Anterior cingulate cortex (tissue), 58 donors: ENCODE measurements at regions not wholly inside any gene's neighbourhood (a gene's known extent, or its start where the extent isn't known, plus 50 kb on each side); places are given as distances from the start of the nearest gene placed in this dataset.

Experiments used
- DNase-seq, 58 donors: peaks; one replicate each; lab custom pipeline; 2025; lab: John Stamatoyannopoulos, UW

DNA sequence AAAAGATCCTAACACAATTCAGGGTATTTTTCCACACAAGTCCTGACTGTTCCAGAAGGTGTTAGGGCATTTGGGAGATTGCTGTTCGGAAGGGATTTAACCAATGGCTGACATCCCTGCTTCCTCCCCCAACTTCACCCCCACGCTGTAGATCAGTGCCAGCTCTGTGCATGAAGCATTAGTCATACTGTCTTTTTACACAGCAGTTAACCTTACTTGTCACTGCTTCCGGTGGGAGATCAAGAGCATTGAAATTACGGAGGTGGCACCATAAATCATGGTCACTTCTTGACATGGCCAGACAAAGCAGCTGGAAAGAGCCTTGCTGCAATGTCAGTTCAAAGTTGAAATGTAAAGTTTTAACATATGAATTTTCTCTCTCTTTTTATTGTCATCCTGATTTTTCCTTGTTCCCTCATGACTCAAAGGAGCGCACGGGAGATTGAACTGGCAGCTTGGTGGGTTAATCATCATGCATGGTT is 70.2 kb downstream of the HRH4 start:
- DNase-seq: peak in 19 of 58 donors; percentile 2 to 61 (median 24)

DNA sequence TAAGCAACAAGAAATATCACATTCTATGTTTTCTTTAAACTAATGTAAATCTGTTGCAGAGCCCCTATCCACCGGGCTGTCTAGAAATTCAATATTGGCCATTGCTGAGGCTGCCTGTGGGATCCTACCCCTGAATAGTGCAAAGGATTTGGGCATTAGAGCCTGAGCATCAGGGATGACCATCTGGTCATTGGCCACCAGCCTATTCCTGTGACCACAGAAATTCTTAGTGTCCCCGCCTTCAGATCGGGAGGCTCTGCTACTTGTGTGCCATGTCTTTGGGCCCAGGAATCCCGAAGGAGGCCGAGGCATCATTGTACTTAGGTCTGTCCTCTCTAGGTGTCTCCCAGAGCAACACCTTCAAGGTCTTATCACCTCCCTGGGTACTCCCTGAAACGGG is 73.8 kb downstream of the HRH4 start:
- no peak for DNase-seq

DNA sequence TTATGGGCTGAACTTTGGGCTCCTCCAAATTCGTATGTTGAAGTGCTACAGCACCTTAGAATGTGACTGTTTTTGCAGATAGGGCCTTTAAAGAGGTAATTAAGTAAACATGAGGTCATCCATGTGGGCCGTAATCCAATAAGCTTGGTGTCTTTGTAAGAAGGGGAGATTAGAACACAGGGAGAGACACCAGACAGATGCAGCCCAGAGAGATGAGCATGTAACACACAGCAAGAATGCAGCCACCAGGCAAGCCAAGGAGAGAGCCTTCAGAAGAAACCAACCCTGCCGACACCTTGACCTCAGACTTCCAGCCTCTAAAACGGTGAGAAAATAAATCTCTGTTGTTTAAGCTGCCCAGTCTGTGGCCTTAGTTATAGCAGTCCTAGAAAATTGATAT is 74.3 kb downstream of the HRH4 start:
- no peak for DNase-seq

DNA sequence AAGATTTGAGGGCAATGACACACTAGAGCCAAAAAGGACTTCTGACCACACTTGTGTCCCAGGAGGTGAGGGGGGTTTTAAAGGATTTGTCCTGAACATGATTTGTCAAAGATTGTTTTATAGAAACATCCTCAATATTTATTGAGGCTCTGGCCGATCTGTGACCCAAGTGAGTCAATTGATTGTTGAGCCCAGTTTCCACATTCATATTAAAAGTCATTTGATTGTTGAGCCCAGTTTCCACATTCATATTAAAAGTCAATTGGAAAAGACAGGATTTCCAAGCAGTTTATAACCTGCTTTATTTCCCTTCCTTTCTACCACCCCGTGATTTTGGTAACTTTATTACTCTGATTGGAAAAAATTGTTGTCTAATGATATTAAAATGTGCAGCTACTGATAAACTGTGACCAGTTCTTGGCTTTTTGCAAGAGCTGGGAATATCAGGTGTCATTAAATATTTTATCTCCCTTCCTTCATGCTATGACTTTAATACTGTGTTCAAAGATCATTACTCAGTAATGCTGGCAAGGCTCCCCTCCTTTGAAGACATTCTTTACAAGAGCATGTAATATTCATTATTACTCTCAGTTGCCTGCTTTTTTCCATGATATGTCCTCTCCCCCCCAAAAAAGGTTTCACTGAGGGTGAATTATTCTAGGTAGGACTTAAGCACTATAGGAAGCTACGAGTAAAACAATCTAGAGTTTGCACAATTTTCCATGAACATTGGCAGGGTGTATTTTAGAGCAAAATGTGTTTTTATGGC is 75.3 kb downstream of the HRH4 start:
- no peak for DNase-seq

DNA sequence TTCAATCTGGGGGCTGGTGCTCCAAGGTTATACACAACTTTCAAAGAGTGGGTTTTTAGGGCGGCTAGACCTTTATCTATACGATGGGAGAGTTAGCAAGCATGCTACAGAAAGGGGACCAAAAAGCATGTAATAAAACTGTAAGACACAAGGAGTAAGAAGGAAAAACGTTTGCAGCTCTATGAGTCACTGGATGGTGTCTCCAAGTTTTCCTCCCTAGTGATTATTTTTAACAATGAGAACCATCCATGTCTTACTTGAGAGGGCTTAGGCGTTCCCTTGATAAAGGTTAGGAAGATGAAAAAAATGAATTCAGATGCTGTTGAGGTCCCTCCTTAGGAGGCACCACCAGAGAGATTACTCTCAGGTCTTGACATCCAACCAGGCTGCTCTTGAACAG is 75.9 kb downstream of the HRH4 start:
- DNase-seq: no peak

DNA sequence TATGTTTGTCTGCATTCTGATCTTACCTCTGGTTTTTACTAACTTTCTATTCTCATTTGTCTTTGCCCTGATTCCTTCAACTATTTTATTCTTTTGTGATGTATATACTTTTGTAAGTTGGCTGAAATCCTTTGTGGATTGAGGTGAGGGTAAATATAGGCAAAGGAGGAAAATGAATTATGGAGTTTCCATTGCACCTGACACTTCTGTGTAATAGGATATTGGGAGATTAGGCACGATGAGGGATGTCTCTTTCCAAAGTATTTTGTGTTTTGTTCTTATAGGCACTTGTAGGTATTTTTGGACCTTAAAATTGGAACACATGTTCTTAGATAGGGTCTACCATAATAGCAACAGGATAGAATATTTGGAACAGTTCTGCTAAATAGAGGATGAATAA is 76.4 kb downstream of the HRH4 start:
- no peak for DNase-seq

DNA sequence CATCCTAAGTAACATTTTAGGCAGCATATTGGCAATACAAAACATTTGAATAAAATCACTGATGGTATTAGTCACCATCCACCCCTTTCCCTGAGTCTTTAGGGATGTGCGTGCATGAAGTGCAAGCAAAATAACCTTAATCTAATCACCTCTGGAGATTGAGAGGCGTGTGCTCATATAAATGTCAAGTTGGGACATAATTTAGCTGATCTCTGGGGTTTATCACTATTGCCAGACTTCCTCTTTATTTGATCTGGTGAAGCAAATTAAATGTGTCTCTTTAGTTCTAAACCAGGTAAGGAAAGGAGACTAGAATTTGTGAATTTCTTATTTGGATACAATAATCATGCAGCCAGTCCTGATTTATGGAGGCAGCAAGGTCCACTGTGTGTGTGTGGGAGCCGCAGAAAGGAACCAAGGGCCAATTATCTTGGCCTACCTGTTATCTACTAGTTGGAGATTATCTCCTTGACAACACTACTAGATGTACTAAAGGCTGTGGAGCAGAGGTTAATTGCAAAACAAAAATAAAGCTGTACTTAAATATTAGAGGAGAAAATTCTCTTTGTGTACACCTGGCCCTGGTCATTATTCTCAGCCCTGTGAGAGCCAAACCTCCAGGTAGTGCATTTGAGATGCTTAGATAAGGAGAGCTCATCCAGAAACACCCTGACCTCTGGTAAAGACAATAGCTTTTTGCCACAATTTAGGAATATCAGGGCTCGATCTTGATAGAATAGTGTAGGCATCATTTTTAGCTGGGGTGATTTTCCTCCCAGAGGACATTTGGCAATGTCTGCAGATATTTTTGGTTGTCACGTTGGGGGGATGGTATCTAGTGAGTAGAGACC is 78.2 kb downstream of the HRH4 start:
- no peak for DNase-seq

DNA sequence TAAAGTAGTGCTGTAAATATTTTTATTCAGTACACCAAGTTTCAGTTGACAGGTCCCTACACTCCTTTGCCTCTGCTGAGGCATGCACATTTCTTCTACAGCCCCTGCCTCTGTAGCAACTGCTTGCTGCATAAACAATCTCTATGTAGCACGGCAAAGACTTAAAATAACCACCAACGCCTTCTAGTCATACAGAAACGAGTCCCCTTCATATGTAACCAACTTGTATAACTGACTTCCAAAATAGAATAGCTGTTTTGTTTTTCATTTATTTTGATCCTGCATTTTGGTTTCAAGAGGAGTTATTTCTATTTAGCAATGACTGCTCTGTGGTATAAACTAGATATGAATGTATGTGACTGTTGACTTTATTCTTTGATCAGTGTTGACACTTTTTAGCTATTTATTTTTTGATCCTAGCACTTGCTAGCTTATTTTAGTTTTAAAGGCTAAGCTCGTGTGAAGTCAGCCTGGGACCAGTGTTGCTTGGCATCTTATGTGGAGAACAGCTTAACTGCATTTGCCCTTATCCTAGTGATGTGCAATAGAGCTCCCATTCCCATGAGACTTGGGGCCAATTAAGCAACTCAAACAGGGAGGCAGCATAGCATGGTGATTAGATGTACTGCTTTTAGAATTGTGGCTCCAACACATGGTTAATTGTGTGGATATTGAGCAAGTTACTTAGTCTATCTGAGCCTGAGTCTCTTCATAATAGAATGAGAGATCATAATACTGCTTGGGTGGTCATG is 79.6 kb downstream of the HRH4 start:
- DNase-seq: peak in 4 of 58 donors; percentile 2 to 13 (median 12)

DNA sequence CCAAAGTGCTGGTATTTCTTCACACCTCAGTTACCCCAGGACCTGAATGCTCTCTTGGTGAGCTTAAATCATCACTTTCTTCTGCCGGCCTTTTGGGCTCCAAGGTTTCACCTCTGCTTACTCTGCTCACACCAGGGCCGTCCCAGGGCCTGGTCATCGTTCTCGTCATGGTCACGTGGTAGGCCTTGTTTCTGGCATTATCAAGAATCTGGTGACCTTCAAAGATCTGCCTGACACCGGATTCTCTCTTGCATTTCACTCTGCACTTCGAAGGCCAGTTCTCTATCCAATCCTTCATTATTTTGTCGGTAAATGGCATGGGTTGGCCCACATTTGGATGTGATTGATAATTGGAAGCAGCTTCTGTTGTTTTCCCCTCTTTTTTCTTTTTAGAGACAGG is 80.5 kb downstream of the HRH4 start:
- no peak for DNase-seq

DNA sequence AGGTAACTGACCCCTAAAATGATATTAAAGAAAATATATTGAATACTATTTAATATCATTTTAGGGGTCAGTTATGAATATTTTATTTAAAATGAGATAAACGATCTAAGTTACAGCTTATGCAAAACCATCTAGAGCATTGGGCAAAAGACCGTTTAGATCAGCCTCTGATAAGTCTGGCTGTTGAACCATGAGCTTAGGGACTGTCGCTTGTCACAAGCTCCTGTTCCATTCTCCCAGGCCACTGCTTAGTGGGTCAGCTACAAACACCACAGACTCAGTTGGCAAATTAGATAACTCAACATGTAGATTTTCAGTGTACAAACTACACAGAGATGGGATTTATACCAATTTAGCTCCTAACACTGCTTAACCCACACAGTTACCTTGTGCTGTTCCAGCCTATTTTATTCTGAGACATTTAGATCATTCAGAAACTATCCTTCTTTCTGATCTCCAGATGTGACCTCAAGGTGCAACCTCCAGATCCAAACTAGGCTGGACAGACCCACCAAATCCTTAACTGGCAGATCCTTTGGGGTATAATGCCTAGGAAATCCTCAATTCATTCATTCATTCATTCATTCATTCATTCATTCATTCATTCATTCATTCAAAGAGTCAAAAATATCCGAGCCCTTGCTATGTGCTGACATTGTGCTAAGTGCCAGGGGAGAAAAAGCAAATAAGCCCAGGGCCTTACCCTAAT is 82.8 kb downstream of the HRH4 start:
- DNase-seq: no peak

DNA sequence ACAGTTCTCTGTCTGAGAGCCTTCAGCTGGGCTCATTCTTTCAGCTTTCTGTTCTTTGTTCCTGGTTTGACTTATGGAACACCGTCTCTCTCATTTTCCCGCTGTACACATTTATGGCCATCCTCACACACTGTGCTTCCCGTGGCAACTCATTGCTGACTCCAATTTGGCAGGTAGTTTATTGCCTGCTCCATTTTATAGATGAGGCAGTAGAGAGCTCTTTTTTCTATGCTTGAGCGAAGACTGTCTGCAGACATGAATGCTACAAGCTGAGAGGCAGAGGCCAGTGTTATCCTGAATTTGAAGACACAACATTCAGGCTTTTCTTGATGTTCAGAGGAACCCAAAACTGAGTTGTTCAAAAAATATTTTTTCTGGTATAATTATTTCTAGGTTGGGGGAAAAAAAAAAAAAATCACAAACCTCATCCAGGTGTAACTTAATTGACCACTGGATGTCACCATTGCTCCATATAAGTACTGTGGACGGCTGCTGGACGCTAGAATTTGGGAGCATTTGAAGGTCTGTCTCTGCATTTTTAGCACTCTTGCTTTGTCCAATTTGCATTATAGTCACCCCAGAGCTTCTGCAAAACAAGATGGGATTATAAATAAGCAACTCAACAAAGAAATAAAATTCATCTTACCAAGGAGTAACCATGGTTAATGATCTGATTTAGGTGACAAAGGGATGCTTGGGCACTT is 83.5 kb downstream of the HRH4 start:
- DNase-seq: peak in 4 of 58 donors; percentile 2 to 12 (median 5)

DNA sequence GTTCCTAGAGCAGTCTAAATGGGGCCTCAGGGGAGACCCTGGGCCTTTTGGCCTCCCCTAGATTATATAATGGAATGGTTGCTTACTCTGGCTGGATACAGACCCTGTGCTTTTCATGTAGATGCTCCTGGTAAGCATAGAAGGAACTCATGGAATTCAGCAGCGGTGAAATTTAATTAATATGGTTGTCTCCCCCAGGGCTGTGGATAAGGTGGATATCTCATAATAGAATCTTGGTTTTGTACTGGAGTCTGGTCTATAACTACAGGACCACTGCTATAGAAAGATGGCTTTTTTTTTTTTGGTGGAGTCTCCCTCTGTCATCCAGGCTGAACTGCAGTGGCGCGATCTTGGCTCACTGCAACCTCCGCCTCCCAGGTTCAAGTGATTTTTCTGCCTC is 84.5 kb downstream of the HRH4 start:
- DNase-seq: no peak

DNA sequence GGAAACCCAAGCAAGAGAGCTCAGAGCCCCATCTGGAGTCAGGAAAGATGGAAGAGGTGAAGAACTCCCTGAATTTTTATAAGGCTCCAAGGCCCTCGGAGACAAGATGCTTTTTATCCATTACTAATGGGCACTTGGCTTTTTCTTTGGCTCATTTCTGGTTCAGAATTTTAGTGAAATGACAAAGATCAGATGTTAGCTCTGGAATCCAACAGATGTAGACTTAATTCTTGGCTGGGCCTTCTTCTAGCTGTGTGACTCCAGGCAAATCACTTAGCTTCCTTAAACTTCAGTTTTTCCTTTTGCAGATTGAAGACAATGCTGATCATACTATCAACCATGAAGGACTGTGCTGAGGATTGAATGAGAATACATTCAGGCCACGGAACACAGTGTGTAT is 85.2 kb downstream of the HRH4 start:
- no peak for DNase-seq

DNA sequence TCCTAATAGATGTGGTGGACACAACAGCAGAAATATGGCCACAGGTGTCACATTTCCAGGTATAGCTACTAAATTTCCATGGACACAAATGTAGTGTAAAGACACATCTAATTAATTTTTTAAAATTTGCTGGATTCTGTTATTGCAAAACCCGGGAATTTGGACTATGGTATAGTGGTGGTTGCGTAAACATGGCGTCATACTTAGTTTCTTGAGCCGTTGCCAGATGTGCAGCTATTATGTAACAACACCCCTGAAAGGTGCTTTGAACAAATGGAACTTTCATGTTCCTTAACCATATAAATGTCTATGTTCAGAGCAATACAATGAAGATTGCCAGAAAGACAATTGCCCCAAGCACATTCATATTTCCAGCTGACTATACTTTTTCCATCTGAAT is 85.9 kb downstream of the HRH4 start:
- no peak for DNase-seq

DNA sequence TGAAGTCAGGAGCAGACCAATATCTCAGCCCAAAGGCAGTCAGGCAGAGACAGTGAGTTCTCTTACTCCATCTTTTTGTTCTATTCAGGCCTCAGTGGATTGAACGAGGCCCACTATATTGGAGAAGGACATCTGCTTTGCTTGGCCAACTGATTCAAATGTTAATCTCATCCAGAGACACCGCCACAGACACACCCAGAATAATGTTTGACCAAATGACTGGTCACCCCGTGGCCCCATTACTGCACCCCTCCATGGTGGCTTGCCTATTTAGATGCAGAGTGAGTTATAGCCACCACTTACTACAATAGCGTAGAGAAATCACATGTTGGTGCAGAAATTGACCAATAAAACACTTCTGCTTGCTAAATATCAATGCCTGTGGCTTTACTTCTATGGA is 88.1 kb downstream of the HRH4 start:
- no peak for DNase-seq

DNA sequence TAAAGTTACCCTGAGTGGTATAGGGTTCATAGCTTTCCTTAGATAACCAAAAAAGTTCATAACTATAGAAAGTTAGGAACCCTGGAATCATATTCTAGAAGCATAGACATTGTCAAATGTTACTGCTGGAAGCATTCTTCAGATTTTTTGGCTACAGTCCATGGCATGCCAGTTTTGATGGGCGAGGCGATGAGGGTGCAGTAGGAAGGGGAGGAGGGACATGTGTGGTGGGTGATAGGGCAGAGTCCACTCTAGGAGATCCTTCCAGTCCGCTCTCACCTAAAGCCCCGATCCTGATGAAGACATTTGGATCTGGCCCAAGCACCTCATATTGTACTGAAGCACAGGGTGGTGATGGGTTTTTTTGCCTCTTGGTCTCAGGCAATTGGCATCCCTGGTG is 91.8 kb downstream of the HRH4 start:
- DNase-seq: no peak

DNA sequence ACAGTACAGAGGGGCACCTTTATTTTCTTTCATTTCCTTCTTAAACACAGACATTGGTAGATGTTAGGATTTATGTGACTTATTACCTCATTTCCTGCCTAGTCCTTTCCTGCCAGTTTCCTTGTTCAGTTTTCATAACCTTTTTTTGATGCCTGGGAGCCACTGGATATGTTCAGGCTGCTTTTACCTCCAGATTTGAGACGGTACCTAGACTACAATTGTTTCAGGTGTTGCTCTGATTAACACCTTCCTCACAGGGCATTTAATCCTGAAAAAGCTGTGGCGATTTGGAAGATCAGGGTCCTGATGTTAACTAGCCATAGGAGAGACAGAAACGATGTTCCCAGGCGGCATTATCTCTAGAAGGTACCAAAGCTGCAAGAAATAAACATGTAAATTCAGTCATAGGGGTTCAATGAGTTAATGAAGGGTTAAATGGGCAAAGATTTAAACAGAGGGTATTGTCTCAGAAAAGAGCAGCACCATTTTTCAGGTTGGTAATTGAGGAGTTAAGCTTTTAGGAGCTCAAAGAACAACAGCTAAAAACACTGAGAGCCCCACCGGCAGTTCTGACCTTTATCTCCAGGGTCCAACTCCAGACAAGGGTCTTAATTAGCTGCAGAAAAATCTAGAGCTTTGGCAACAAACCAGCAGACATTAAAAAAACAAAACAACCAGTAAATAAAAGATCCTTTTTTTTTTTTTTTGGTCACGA is 93.3 kb downstream of the HRH4 start:
- no peak for DNase-seq

DNA sequence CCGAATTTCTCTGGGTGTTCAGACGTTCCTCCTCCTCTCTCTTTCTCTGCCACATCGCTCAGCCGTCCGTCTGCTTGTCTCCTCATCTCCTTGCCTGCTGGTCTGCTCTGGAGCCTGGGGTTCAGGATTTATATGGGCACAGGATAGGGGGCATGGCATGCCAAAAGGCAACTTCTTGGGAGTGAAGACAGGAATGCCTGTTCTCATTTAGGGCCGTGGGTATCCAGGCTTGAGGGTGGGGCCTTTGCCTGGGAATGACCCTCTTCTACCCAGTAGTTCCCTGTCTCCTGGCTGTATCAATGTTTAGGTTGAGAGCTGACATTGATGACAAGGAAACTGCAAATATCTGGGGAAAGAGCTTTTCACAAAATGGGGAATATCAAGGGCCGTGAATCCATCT is 98.0 kb downstream of the HRH4 start:
- DNase-seq: no peak

DNA sequence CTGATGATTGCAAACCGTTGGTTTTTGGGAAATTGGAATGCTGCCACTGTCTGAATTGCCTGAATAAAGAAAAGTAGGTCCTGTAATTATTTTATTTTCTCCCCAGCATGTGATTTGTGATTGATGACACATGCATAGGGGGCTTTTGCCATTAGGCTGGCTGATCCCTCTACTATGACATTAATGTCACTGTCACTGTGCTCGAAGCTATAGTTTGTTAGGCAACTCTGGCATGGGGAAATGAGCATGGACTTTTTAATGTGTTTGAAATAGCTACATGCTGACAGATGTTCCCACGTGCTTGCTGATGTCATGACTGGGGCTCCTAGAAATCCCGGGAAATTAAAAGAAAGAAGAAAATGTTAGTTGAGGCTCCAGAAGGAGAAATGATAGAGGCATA is 99.1 kb downstream of the HRH4 start:
- no peak for DNase-seq
